T-helper 17 cell (primary cell): ENCODE measurements at regions not wholly inside any gene's neighbourhood (a gene's known extent, or its start where the extent isn't known, plus 50 kb on each side); places are given as distances from the start of the nearest gene placed in this dataset.

Experiments used
- ATAC-seq: fragments of 150-1000 bp; cut with Tn5 transposase; 2 replicates; pipeline ENCODE4 v1.10.0; 2021; ENCODE audit warnings: mild to moderate bottlenecking, moderate library complexity
- DNase-seq, 3 donors: peaks; one replicate each; pipeline versions ENCODE4 v3.0.0 to v3.0.0-alpha.2; 2020 to 2021
- H3K9me3 ChIP-seq: one replicate; pipeline ENCODE4 v1.7.0; 2013; ENCODE audit warnings: low read length, mild to moderate bottlenecking; ENCODE audit not compliant: control insufficient read depth, poor library complexity, severe bottlenecking
- H3K27ac Mint-ChIP-seq: one replicate; pipeline ENCODE4 v1.8.0; 2022; ENCODE audit warnings: mild to moderate bottlenecking, moderate library complexity, mixed read lengths
- H3K27me3 Mint-ChIP-seq: one replicate; pipeline ENCODE4 v1.8.0; 2022; ENCODE audit warnings: mixed read lengths
- H3K36me3 Mint-ChIP-seq: one replicate; pipeline ENCODE4 v1.8.0; 2022; ENCODE audit warnings: low read depth, mixed read lengths
- H3K4me1 Mint-ChIP-seq: one replicate; pipeline ENCODE4 v1.8.0; 2022; ENCODE audit warnings: mild to moderate bottlenecking, mixed read lengths
- H3K4me3 Mint-ChIP-seq: one replicate; pipeline ENCODE4 v1.8.0; 2022; ENCODE audit warnings: mild to moderate bottlenecking, moderate library complexity, mixed read lengths

GRCh38 chr2:173855661-173856060 is 109.5 kb downstream of the SP3 start:
- Mint-ChIP-seq H3K27ac (no peak overlapping the region), H3K36me3 (peaks cover 5% of the 10 kb centered on the region)
- ATAC-seq = no peak

More at GRCh38 chr2:173855661-173856060, 109.5 kb downstream of the SP3 start:
- no peak for DNase-seq
- no peaks in the 10 kb centered on the region for H3K9me3 ChIP-seq
- Mint-ChIP-seq H3K27me3 (peaks cover 50% of the 10 kb centered on the region), H3K4me3 (no peak overlapping the region), H3K4me1 (peaks cover 7% of the 10 kb centered on the region)
